A673 (cell line): ENCODE measurements at regions not wholly inside any gene's neighbourhood (a gene's known extent, or its start where the extent isn't known, plus 50 kb on each side); places are given as distances from the start of the nearest gene placed in this dataset.
A peak's percentile ranks its signal among the peaks of the same experiment; 100 is the strongest.

Source experiments
- BruUV-seq: library from RNA; stranded (reverse); fragments of 400-500 nt; replicated peaks from 2 replicates; lab custom pipeline; 2021; lab: Mats Ljungman, UMichigan
- CTCF ChIA-PET: fragments of 300-600 bp; sonication (Branson Sonifier 250); formaldehyde crosslinking; loops from one replicate; lab custom pipeline; 2022; ENCODE audit warnings: antibody characterized with exemption; lab: Charles Lee
- POLR2A ChIA-PET: fragments of 300-600 bp; sonication (Branson Sonifier 250); formaldehyde crosslinking; loops from one replicate; lab custom pipeline; 2022; ENCODE audit warnings: antibody characterized with exemption; ENCODE audit not compliant: low non-redundant PET; lab: Charles Lee
- DNase-seq: peaks from one replicate; pipeline ENCODE4 v3.0.0-alpha.2; 2015; ENCODE audit warnings: low spot score
- H3K27ac ChIP-seq: fragments of 200-600 bp; sonication (generic); 2 replicates; pipeline ENCODE4 v1.5.1; 2016; ENCODE audit warnings: mixed run types, low read depth, mild to moderate bottlenecking, mixed read lengths, antibody characterized with exemption, low read length; ENCODE audit not compliant: poor library complexity, severe bottlenecking
- H3K27me3 ChIP-seq: fragments of 200-600 bp; sonication (generic); replicated peaks from 2 replicates; pipeline ENCODE4 v1.6.1; 2017; ENCODE audit warnings: mixed run types, low read depth, mild to moderate bottlenecking, mixed read lengths, antibody characterized with exemption, low read length; ENCODE audit not compliant: insufficient read depth, poor library complexity
- H3K36me3 ChIP-seq: fragments of 200-600 bp; sonication (generic); 2 replicates; pipeline ENCODE4 v1.6.1; 2016; ENCODE audit warnings: mixed run types, mild to moderate bottlenecking, mixed read lengths, antibody characterized with exemption, low read length; ENCODE audit not compliant: insufficient read depth, poor library complexity, severe bottlenecking
- H3K4me1 ChIP-seq: fragments of 200-600 bp; sonication (generic); 2 replicates; pipeline ENCODE4 v1.6.1; 2017; ENCODE audit warnings: mixed run types, mild to moderate bottlenecking, mixed read lengths, antibody characterized with exemption, low read length; ENCODE audit not compliant: insufficient read depth, poor library complexity, severe bottlenecking
- H3K4me3 ChIP-seq: fragments of 200-600 bp; sonication (generic); 2 replicates; pipeline ENCODE4 v1.5.1; 2016; ENCODE audit warnings: low read depth, mixed run types, mild to moderate bottlenecking, mixed read lengths, low read length; ENCODE audit not compliant: poor library complexity, severe bottlenecking
- H3K9me3 ChIP-seq: fragments of 200-600 bp; sonication (generic); 2 replicates; pipeline ENCODE4 v1.6.1; 2016; ENCODE audit warnings: mixed run types, low read depth, mild to moderate bottlenecking, mixed read lengths, antibody characterized with exemption, low read length; ENCODE audit not compliant: poor library complexity, severe bottlenecking
- CTCF ChIP-seq: fragments of 300-800, 200-600 bp; sonication (generic); conservative IDR thresholded peaks from 2 replicates; pipeline ENCODE4 v1.5.1; 2017; ENCODE audit warnings: low read depth, mild to moderate bottlenecking, antibody characterized with exemption, low read length, moderate library complexity, mixed read lengths
- EZH2 ChIP-seq: fragments of 200-600 bp; sonication (generic); IDR thresholded peaks from 2 replicates; pipeline ENCODE4 v1.6.1; 2017; ENCODE audit warnings: borderline replicate concordance, low read depth, mild to moderate bottlenecking, mixed read lengths, antibody characterized with exemption, low read length; ENCODE audit not compliant: poor library complexity, severe bottlenecking
- intact Hi-C: fragments of 100-400 bp; cut with micrococcal nuclease; formaldehyde crosslinking; loops from one replicate; pipeline ENCODE4 v1.10.0; 2022; ENCODE audit not compliant: unreplicated experiment

- DNase-seq, result peak; percentile 23
- Histone ChIP-seq H3K27ac (no peak overlapping the region), H3K27me3 (peaks cover 37% of the 10 kb centered on the region), H3K36me3 (no peaks in the 10 kb centered on the region), H3K4me1 (no peaks in the 10 kb centered on the region), H3K9me3 (no peaks in the 10 kb centered on the region), H3K4me3 (no peak overlapping the region)
- TF ChIP-seq CTCF (no peak), EZH2 (no peak)
- intact Hi-C loops, result no loop called here
- CTCF ChIA-PET, result no interaction called here
- POLR2A ChIA-PET, result no interaction called here
- no TSS peak for BruUV-seq
Measured at GRCh38 chrX:134139090-134139489, 97.9 kb upstream of the CCDC160 start.

GRCh38 chrX:134144231-134144630 is 92.8 kb upstream of the CCDC160 start:
- H3K4me3 ChIP-seq, result no peak overlapping the region
- TF ChIP-seq CTCF (peak; percentile 48), EZH2 (no peak)
- BruUV-seq, result no TSS peak
- H3K4me1 ChIP-seq, result no peaks in the 10 kb centered on the region
- intact Hi-C loops, result loop anchor here (10.0 kb wide), 1 partner anchor 349 kb away; no protein-coding TSS in a partner anchor
- CTCF ChIA-PET, result interaction anchor here (1.0 kb wide), 1 partner anchor 352 kb away, joined by 3 read pairs; no protein-coding TSS in a partner anchor
- no peaks in the 10 kb centered on the region for H3K36me3 ChIP-seq
- H3K27ac ChIP-seq, result no peak overlapping the region
- DNase-seq, result peak; percentile 23
- H3K27me3 ChIP-seq, result peaks cover 15% of the 10 kb centered on the region
- H3K9me3 ChIP-seq, result no peaks in the 10 kb centered on the region
- POLR2A ChIA-PET, result no interaction called here

- Histone ChIP-seq H3K27ac (no peak overlapping the region), H3K36me3 (no peaks in the 10 kb centered on the region), H3K4me1 (no peaks in the 10 kb centered on the region), H3K4me3 (no peak overlapping the region), H3K27me3 (no peaks in the 10 kb centered on the region), H3K9me3 (no peaks in the 10 kb centered on the region)
- no TSS peak for BruUV-seq
- intact Hi-C loops, result loop anchor here (10.0 kb wide), 1 partner anchor 352 kb away; no protein-coding TSS in a partner anchor
- ChIA-PET CTCF (no interaction called here), POLR2A (no interaction called here)
- no peak for DNase-seq
- TF ChIP-seq CTCF, result no peak
- no peak for TF ChIP-seq EZH2
Measured at GRCh38 chrX:134146493-134146892, 90.5 kb upstream of the CCDC160 start.
